ENCODE measurements at regions not wholly inside any gene's neighbourhood (a gene's known extent, or its start where the extent isn't known, plus 50 kb on each side); places are given as distances from the start of the nearest gene placed in this dataset.
"Not testable (repeated sequence)": the region's sequence is repeated elsewhere in the genome, so short reads cannot be mapped to it uniquely, and the experiment has no call there.

DNA sequence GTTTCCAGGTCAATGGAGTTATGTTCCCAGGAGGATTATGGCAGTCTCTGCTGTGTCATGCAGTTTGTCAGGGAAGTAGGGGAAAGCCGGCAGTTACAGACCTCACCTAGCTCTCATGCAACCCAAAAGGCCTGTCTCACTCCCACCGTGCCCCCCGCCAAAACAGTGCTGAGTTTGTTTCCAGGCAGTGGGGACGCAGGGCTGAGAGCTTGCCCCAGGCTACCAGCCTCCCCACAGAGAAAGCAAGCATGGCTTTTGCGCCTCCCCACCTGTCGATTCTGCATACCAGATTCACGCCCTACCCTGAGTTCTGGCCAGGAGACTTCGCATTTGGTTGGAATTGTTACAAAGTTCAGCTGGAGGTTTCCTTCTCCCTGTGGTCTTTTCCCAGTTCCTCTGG is 383.9 kb downstream of the PCDH11X start:
- TF ChIP-seq, protein P1, sequence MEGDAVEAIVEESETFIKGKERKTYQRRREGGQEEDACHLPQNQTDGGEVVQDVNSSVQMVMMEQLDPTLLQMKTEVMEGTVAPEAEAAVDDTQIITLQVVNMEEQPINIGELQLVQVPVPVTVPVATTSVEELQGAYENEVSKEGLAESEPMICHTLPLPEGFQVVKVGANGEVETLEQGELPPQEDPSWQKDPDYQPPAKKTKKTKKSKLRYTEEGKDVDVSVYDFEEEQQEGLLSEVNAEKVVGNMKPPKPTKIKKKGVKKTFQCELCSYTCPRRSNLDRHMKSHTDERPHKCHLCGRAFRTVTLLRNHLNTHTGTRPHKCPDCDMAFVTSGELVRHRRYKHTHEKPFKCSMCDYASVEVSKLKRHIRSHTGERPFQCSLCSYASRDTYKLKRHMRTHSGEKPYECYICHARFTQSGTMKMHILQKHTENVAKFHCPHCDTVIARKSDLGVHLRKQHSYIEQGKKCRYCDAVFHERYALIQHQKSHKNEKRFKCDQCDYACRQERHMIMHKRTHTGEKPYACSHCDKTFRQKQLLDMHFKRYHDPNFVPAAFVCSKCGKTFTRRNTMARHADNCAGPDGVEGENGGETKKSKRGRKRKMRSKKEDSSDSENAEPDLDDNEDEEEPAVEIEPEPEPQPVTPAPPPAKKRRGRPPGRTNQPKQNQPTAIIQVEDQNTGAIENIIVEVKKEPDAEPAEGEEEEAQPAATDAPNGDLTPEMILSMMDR (optimal IDR thresholded peaks at IDR 0.05 in 1 of 3, IDR thresholded peaks at IDR 0.05 in 1 of 3, conservative IDR thresholded peaks at IDR 0.05 in 1 of 3; ENCODE audit: extremely low read depth in 1 of 3, insufficient read depth in 2 of 3, low read length in 3 of 3): not testable (repeated sequence)
- TF ChIP-seq EZH2 (IDR thresholded peaks at IDR 0.05; ENCODE audit: low read length): not testable (repeated sequence)
